ENCODE measurements at regions not wholly inside any gene's neighbourhood (a gene's known extent, or its start where the extent isn't known, plus 50 kb on each side); places are given as distances from the start of the nearest gene placed in this dataset.

GRCh38 chr20:56925082-56925830, 296.1 kb downstream of the TFAP2C start:
- DNase-seq (ENCODE audit: low read depth), result no peak

- no peak for DNase-seq (ENCODE audit: low read depth)
These were observed 296.7 kb downstream of the TFAP2C start for GRCh38 chr20:56925831-56926170.

GRCh38 chr20:56926501-56926900, 297.4 kb downstream of the TFAP2C start:
- no peak for DNase-seq (ENCODE audit: low read depth)

GRCh38 chr20:56927127-56927526, 298.0 kb downstream of the TFAP2C start:
- no peak for DNase-seq (ENCODE audit: low read depth)

GRCh38 chr20:56928007-56928406, 298.9 kb downstream of the TFAP2C start:
- no peak for DNase-seq (ENCODE audit: low read depth)

GRCh38 chr20:56929606-56930005, 300.5 kb downstream of the TFAP2C start:
- DNase-seq (ENCODE audit: low read depth), result no peak

GRCh38 chr20:56930876-56931275, 301.8 kb downstream of the TFAP2C start:
- DNase-seq (ENCODE audit: low read depth), result no peak

GRCh38 chr20:56932575-56933330, 303.6 kb downstream of the TFAP2C start:
- DNase-seq (ENCODE audit: low read depth), result no peak

GRCh38 chr20:56933331-56933698, 304.2 kb downstream of the TFAP2C start:
- DNase-seq (ENCODE audit: low read depth), result no peak

GRCh38 chr20:56934888-56935287, 305.8 kb downstream of the TFAP2C start:
- DNase-seq (ENCODE audit: low read depth), result no peak

- DNase-seq (ENCODE audit: low read depth), result no peak
These were observed 311.4 kb downstream of the TFAP2C start for GRCh38 chr20:56940466-56940865.

- DNase-seq (ENCODE audit: low read depth), result no peak
These were observed 312.1 kb downstream of the TFAP2C start for GRCh38 chr20:56941101-56941686.

- DNase-seq (ENCODE audit: low read depth), result no peak
These were observed 315.1 kb downstream of the TFAP2C start for GRCh38 chr20:56943946-56944945.

- no peak for DNase-seq (ENCODE audit: low read depth)
These were observed 316.0 kb downstream of the TFAP2C start for GRCh38 chr20:56945057-56945456.

GRCh38 chr20:56945901-56946300, 316.8 kb downstream of the TFAP2C start:
- no peak for DNase-seq (ENCODE audit: low read depth)

- no peak for DNase-seq (ENCODE audit: low read depth)
These were observed 317.1 kb downstream of the BMP7 start for GRCh38 chr20:56949318-56949717.

- no peak for DNase-seq (ENCODE audit: low read depth)
These were observed 314.0 kb downstream of the BMP7 start for GRCh38 chr20:56952258-56953047.

GRCh38 chr20:56953048-56953586, 313.3 kb downstream of the BMP7 start:
- no peak for DNase-seq (ENCODE audit: low read depth)

- DNase-seq (ENCODE audit: low read depth), result no peak
These were observed 311.6 kb downstream of the BMP7 start for GRCh38 chr20:56954797-56955196.

GRCh38 chr20:56955680-56956079, 310.8 kb downstream of the BMP7 start:
- DNase-seq (ENCODE audit: low read depth), result no peak

GRCh38 chr20:56956534-56956933, 309.9 kb downstream of the BMP7 start:
- DNase-seq (ENCODE audit: low read depth), result no peak

Measured in stromal cell of bone marrow (primary cell).